Spleen (tissue), 4 donors: ENCODE measurements at regions not wholly inside any gene's neighbourhood (a gene's known extent, or its start where the extent isn't known, plus 50 kb on each side); places are given as distances from the start of the nearest gene placed in this dataset.

Experiments used
- small RNA-seq, 4 donors: library from RNA; depleted of rRNA; stranded (forward); fragments of <200 nt; gene quantifications; one replicate each; pipeline ENCODE3, GENCODE V24; 2016

Small RNAs in the stretch of these regions (small RNA-seq; reads per million reads assigned to genes)
- gene RNU4-79P = 0 to 0.15 (median 0) reads per million in 4 donors
